Colonic mucosa (tissue), 4 donors: ENCODE measurements at regions not wholly inside any gene's neighbourhood (a gene's known extent, or its start where the extent isn't known, plus 50 kb on each side); places are given as distances from the start of the nearest gene placed in this dataset.

ENCODE experiments used
- DNase-seq: peaks from one replicate; pipeline ENCODE4 v3.0.0-alpha.2; 2020
- H3K27ac ChIP-seq: fragments of 200-600 bp; one replicate; pipeline ENCODE4 v1.8.0; 2021
- H3K27me3 ChIP-seq: fragments of 200-600 bp; one replicate; pipeline ENCODE4 v1.8.0; 2021
- H3K36me3 ChIP-seq: fragments of 200-600 bp; one replicate; pipeline ENCODE4 v1.8.0; 2021
- H3K4me1 ChIP-seq: fragments of 200-600 bp; one replicate; pipeline ENCODE4 v1.8.0; 2021; ENCODE audit warnings: mild to moderate bottlenecking
- H3K4me3 ChIP-seq: fragments of 200-600 bp; one replicate; pipeline ENCODE4 v1.8.0; 2021
- H3K9ac ChIP-seq, 2 donors: one replicate each; pipeline ENCODE4 v1.7.0; 2013; ENCODE audit warnings: control low read depth in 2 of 2, low read depth in 2 of 2, low read length in 2 of 2
- H3K9me3 ChIP-seq: fragments of 200-600 bp; one replicate; pipeline ENCODE4 v1.8.0; 2021
- intact Hi-C: fragments of 100-400 bp; cut with DNase I; formaldehyde crosslinking; loops from one replicate; pipeline ENCODE4 v1.14.1; 2022
- TF ChIP-seq, protein P1 (sequence below): fragments of 200-600 bp; IDR thresholded peaks from one replicate; pipeline ENCODE4 v1.8.0; 2022; ENCODE audit warnings: antibody characterized with exemption, mild to moderate bottlenecking
- donor health status: healthy.
- donor health status: DM: no; HTN: no; CAD: no.
- donor health status: DM: no; HTN: no; CAD: no.

GRCh38 chr1:182113879-182114626, 52.5 kb upstream of the ZNF648 start:
- Histone ChIP-seq H3K4me1 (no peaks in the 10 kb centered on the region), H3K36me3 (no peaks in the 10 kb centered on the region), H3K9me3 (no peaks in the 10 kb centered on the region), H3K27me3 (no peaks in the 10 kb centered on the region), H3K27ac (no peak overlapping the region), H3K9ac (no peak overlapping the region), H3K4me3 (no peak overlapping the region)
- DNase-seq, result no peak
- TF ChIP-seq, protein P1, sequence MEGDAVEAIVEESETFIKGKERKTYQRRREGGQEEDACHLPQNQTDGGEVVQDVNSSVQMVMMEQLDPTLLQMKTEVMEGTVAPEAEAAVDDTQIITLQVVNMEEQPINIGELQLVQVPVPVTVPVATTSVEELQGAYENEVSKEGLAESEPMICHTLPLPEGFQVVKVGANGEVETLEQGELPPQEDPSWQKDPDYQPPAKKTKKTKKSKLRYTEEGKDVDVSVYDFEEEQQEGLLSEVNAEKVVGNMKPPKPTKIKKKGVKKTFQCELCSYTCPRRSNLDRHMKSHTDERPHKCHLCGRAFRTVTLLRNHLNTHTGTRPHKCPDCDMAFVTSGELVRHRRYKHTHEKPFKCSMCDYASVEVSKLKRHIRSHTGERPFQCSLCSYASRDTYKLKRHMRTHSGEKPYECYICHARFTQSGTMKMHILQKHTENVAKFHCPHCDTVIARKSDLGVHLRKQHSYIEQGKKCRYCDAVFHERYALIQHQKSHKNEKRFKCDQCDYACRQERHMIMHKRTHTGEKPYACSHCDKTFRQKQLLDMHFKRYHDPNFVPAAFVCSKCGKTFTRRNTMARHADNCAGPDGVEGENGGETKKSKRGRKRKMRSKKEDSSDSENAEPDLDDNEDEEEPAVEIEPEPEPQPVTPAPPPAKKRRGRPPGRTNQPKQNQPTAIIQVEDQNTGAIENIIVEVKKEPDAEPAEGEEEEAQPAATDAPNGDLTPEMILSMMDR, result no peak
- intact Hi-C loops, result no loop called here

DNA sequence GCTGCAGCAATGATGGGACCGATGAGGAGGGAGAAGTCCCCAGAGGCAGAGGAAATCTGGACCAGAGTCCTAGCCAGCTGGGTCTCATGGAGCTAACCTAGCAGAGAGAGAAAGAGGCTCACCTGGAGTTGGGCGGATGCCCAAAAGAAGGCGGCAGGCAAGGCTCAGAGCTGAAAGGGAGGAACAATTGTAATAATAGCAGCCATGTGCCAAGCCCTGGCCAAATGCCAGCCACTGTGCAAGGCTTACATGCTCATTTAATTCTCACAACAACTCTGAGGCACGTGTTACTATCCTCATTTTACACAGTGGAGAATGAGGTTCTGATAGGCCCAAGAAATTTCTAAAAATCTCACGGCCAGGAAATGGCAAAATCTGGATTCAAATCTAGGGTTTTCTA, 50.0 kb upstream of the ZNF648 start:
- no peak overlapping the region for H3K9ac ChIP-seq
- H3K36me3 ChIP-seq, result no peaks in the 10 kb centered on the region
- no peaks in the 10 kb centered on the region for H3K27me3 ChIP-seq
- TF ChIP-seq, protein P1, result no peak
- no peaks in the 10 kb centered on the region for H3K9me3 ChIP-seq
- peak; percentile 42 for DNase-seq
- intact Hi-C loops, result no loop called here
- no peak overlapping the region for H3K27ac ChIP-seq
- H3K4me3 ChIP-seq, result no peak overlapping the region
- H3K4me1 ChIP-seq, result no peaks in the 10 kb centered on the region
